Panc1 (cell line): ENCODE measurements at regions not wholly inside any gene's neighbourhood (a gene's known extent, or its start where the extent isn't known, plus 50 kb on each side); places are given as distances from the start of the nearest gene placed in this dataset.
A peak's percentile ranks its signal among the peaks of the same experiment; 100 is the strongest.

ENCODE experiments used
- ATAC-seq: fragments of 200-7000 bp; cut with Tn5 transposase; 2 replicates; pipeline ENCODE4 v1.9.1; 2020; ENCODE audit warnings: mild to moderate bottlenecking, moderate library complexity
- BruUV-seq: library from RNA; stranded (reverse); fragments of 400-500 nt; replicated peaks from 2 replicates; lab custom pipeline; 2021; lab: Mats Ljungman, UMichigan
- CTCF ChIA-PET: fragments of 300-600 bp; sonication (Branson Sonifier 250); formaldehyde crosslinking; loops from one replicate; lab custom pipeline; 2022; ENCODE audit warnings: antibody characterized with exemption; lab: Charles Lee
- POLR2A ChIA-PET: fragments of 300-600 bp; sonication (Branson Sonifier 250); formaldehyde crosslinking; loops from one replicate; lab custom pipeline; 2022; ENCODE audit warnings: antibody characterized with exemption; lab: Charles Lee
- DNase-seq: peaks from one replicate; pipeline ENCODE4 v3.0.0-alpha.2; 2010; ENCODE audit warnings: low read depth, low spot score
- H3K27ac ChIP-seq: 2 replicates; pipeline ENCODE4 v1.5.1; 2011; ENCODE audit warnings: mild to moderate bottlenecking, low read length, inconsistent platforms
- H3K27me3 ChIP-seq: fragments of 200-500 bp; sonication (Bioruptor generic); 2 replicates; pipeline ENCODE4 v1.6.0; 2014; ENCODE audit warnings: low read length, inconsistent platforms; ENCODE audit not compliant: control insufficient read depth, insufficient read depth
- H3K36me3 ChIP-seq: fragments of 200-500 bp; sonication (Bioruptor generic); 2 replicates; pipeline ENCODE4 v1.5.1; 2014; ENCODE audit warnings: inconsistent platforms, mild to moderate bottlenecking, low read length, moderate library complexity; ENCODE audit not compliant: control insufficient read depth, insufficient read depth
- H3K4me1 ChIP-seq: 2 replicates; pipeline ENCODE4 v1.5.1; 2011; ENCODE audit warnings: inconsistent platforms, mild to moderate bottlenecking, low read length, moderate library complexity; ENCODE audit not compliant: control insufficient read depth, insufficient read depth
- H3K4me3 ChIP-seq, 2 experiments: 2 replicates each; pipeline ENCODE4 v1.5.1; 2011 to 2012; ENCODE audit warnings: low read depth in 2 of 2, low read length in 2 of 2, mild to moderate bottlenecking in 2 of 2, inconsistent platforms in 1 of 2, moderate library complexity in 1 of 2
- H3K9me3 ChIP-seq: fragments of 200-500 bp; sonication (Bioruptor generic); 2 replicates; pipeline ENCODE4 v1.5.1; 2014; ENCODE audit warnings: low read depth, mild to moderate bottlenecking, inconsistent platforms, low read length, moderate library complexity; ENCODE audit not compliant: control insufficient read depth, insufficient read depth
- CTCF ChIP-seq: fragments of 450-650 bp; IDR thresholded peaks from 2 replicates; pipeline ENCODE4 v1.5.1; 2017; ENCODE audit warnings: mild to moderate bottlenecking
- POLR2AphosphoS5 ChIP-seq: IDR thresholded peaks from 2 replicates; pipeline ENCODE4 v1.6.1; 2012; ENCODE audit warnings: mild to moderate bottlenecking, low read depth, low read length, moderate library complexity
- SIN3A ChIP-seq: IDR thresholded peaks from 2 replicates; pipeline ENCODE4 v1.6.1; 2012; ENCODE audit warnings: low read depth, mild to moderate bottlenecking, low read length, moderate library complexity, borderline replicate concordance; ENCODE audit not compliant: insufficient read depth
- TCF7L2 ChIP-seq: IDR thresholded peaks from 2 replicates; pipeline ENCODE4 v1.6.1; 2011; ENCODE audit warnings: mild to moderate bottlenecking, low read depth, low read length, inconsistent platforms
- in situ Hi-C: cut with HindIII; loops from 2 replicates; pipeline ENCODE4 v1.10.0; 2016; ENCODE audit warnings: low sequenced_read_pairs, low pct_unique_long_range_greater_than_20kb
- intact Hi-C: fragments of 100-400 bp; cut with micrococcal nuclease; formaldehyde crosslinking; loops from one replicate; pipeline ENCODE4 v1.10.0; 2022; ENCODE audit not compliant: unreplicated experiment
- TF ChIP-seq, protein P1 (sequence below), 2 experiments: IDR thresholded peaks; 2 replicates each; pipeline ENCODE4 v1.6.1; 2011 to 2012; ENCODE audit warnings: low read depth in 2 of 2, control low read depth in 1 of 2, low read length in 1 of 2, mild to moderate bottlenecking in 1 of 2, moderate library complexity in 1 of 2; ENCODE audit not compliant: insufficient read depth in 1 of 2

DNA sequence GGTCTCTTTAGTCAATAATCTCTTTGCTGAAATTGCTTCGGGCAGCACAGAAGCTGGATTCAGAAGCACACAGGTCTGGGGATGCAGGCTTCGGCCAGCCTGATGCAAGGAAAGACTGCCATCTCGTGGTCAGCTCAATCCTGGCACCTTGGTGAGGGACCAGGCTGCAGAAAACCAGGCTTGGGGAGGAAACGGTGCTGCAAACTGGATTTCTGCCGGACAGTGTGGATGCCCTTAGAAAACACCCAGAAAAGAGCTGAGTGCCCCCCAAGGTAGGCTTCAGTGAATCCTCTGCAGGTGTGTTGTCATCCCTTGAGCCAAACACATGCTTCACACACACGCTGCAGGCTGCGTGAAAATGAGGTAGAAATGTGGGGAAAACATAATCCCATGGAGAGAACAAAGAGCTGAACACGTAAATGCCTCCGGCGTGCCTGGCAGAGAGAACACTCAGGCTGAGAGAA lies 89.8 kb upstream of the PAX1 start:
- BruUV-seq = no TSS peak
- no peak for TF ChIP-seq SIN3A
- TF ChIP-seq, protein P1, sequence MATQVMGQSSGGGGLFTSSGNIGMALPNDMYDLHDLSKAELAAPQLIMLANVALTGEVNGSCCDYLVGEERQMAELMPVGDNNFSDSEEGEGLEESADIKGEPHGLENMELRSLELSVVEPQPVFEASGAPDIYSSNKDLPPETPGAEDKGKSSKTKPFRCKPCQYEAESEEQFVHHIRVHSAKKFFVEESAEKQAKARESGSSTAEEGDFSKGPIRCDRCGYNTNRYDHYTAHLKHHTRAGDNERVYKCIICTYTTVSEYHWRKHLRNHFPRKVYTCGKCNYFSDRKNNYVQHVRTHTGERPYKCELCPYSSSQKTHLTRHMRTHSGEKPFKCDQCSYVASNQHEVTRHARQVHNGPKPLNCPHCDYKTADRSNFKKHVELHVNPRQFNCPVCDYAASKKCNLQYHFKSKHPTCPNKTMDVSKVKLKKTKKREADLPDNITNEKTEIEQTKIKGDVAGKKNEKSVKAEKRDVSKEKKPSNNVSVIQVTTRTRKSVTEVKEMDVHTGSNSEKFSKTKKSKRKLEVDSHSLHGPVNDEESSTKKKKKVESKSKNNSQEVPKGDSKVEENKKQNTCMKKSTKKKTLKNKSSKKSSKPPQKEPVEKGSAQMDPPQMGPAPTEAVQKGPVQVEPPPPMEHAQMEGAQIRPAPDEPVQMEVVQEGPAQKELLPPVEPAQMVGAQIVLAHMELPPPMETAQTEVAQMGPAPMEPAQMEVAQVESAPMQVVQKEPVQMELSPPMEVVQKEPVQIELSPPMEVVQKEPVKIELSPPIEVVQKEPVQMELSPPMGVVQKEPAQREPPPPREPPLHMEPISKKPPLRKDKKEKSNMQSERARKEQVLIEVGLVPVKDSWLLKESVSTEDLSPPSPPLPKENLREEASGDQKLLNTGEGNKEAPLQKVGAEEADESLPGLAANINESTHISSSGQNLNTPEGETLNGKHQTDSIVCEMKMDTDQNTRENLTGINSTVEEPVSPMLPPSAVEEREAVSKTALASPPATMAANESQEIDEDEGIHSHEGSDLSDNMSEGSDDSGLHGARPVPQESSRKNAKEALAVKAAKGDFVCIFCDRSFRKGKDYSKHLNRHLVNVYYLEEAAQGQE (IDR thresholded peaks at IDR 0.05; ENCODE audit: insufficient read depth in 1 of 2, low read depth in 2 of 2, low read length in 1 of 2) = no peak
- no peak for TF ChIP-seq POLR2AphosphoS5
- TF ChIP-seq CTCF = peak; percentile 91

DNA sequence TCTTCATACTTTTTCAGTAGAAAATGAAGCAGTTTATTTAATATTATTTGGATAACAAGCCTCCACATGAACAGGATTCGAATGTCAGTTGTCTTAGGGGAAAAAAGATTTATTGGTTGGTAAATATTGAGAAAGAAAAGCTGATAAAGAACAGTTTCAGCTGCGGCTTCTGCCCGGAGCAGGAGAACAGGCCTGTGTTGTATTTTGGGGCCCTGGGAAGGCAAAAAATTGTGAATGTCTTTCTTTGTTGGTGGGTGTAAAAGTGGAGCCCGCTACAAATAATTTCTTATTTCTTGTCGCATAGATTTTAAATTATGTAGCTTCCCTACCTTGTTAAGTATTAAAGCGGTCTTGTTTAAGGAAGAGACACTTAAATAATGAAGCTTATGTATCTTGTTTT lies 90.5 kb upstream of the PAX1 start:
- in situ Hi-C loops (no loop called here), intact Hi-C loops (loop anchor here (5.0 to 10.0 kb wide), 2 partner anchors 378 to 750 kb away; no protein-coding TSS in a partner anchor)
- ATAC-seq = no peak
- POLR2A ChIA-PET = no interaction called here
- Histone ChIP-seq H3K27me3 (no peaks in the 10 kb centered on the region; the same call in 1 of the 2 replicates), H3K4me1 (no peaks in the 10 kb centered on the region), H3K4me3 (no peak overlapping the region), H3K36me3 (no peaks in the 10 kb centered on the region), H3K9me3 (no peaks in the 10 kb centered on the region), H3K27ac (no peak overlapping the region)
- no peak for DNase-seq
- CTCF ChIA-PET = interaction anchor here (0.7 to 1.5 kb wide), 3 partner anchors 12 to 379 kb away, joined by 3 to 4 read pairs (median 3); no protein-coding TSS in a partner anchor
- no peak for TF ChIP-seq TCF7L2
- no peak for TF ChIP-seq POLR2AphosphoS5
- TF ChIP-seq SIN3A = no peak
- no TSS peak for BruUV-seq

More for the DNA sequence above, 89.8 kb upstream of the PAX1 start:
- H3K27ac ChIP-seq = no peak overlapping the region
- CTCF ChIA-PET = interaction anchor here (0.7 to 1.5 kb wide), 3 partner anchors 13 to 380 kb away, joined by 3 to 4 read pairs (median 3); no protein-coding TSS in a partner anchor
- H3K9me3 ChIP-seq = no peaks in the 10 kb centered on the region
- no peak overlapping the region for H3K4me3 ChIP-seq
- no peaks in the 10 kb centered on the region; the same call in none of the 2 replicates for H3K27me3 ChIP-seq
- ATAC-seq = peak; percentile 97
- no peaks in the 10 kb centered on the region for H3K4me1 ChIP-seq
- intact Hi-C loops = loop anchor here (5.0 to 10.0 kb wide), 2 partner anchors 378 to 751 kb away; no protein-coding TSS in a partner anchor
- POLR2A ChIA-PET = no interaction called here
- in situ Hi-C loops = no loop called here
- H3K36me3 ChIP-seq = no peaks in the 10 kb centered on the region
- DNase-seq = peak; percentile 42

GRCh38 chr20:21613512-21613911 lies 92.0 kb upstream of the PAX1 start:
- BruUV-seq = no TSS peak
- POLR2A ChIA-PET = no interaction called here
- no peak overlapping the region for H3K4me3 ChIP-seq
- no peaks in the 10 kb centered on the region; the same call in 1 of the 2 replicates for H3K27me3 ChIP-seq
- intact Hi-C loops (loop anchor here (10.0 kb wide), 1 partner anchor 749 kb away; no protein-coding TSS in a partner anchor), in situ Hi-C loops (no loop called here)
- H3K36me3 ChIP-seq = no peaks in the 10 kb centered on the region
- TF ChIP-seq POLR2AphosphoS5 = no peak
- TF ChIP-seq, protein P1 (IDR thresholded peaks at IDR 0.05; ENCODE audit: insufficient read depth in 1 of 2, low read depth in 2 of 2, low read length in 1 of 2) = no peak
- no peak for TF ChIP-seq SIN3A
- TF ChIP-seq CTCF = no peak
- TF ChIP-seq TCF7L2 = no peak
- ATAC-seq (no peak), DNase-seq (no peak)
- no peak overlapping the region for H3K27ac ChIP-seq
- H3K4me1 ChIP-seq = no peaks in the 10 kb centered on the region
- CTCF ChIA-PET = no interaction called here
- no peaks in the 10 kb centered on the region for H3K9me3 ChIP-seq
